Tibial nerve (tissue), 4 donors: ENCODE measurements at regions not wholly inside any gene's neighbourhood (a gene's known extent, or its start where the extent isn't known, plus 50 kb on each side); places are given as distances from the start of the nearest gene placed in this dataset.

ENCODE experiments used
- DNase-seq, 2 donors: peaks; one replicate each; pipeline ENCODE4 v3.0.0-alpha.2; 2019; ENCODE audit warnings: low spot score in 2 of 2
- H3K27ac ChIP-seq, 4 donors: fragments of 200-600 bp; sonication (generic) in 3 of 4; one replicate each; pipeline ENCODE4 v1.5.1; 2017 to 2019; ENCODE audit warnings: mild to moderate bottlenecking in 1 of 4
- H3K27me3 ChIP-seq, 2 donors: fragments of 200-600 bp; sonication (generic) in 1 of 2; one replicate each; pipeline versions ENCODE4 v1.5.1 to v1.6.0; 2017 to 2019
- H3K36me3 ChIP-seq, 3 donors: fragments of 200-600 bp; sonication (generic); one replicate each; pipeline ENCODE4 v1.5.1; 2018 to 2019
- H3K4me1 ChIP-seq, 4 donors: fragments of 200-600 bp; sonication (generic) in 3 of 4; one replicate each; pipeline ENCODE4 v1.5.1; 2017 to 2019
- H3K4me3 ChIP-seq, 4 donors: fragments of 200-600 bp; sonication (generic) in 3 of 4; one replicate each; pipeline ENCODE4 v1.5.1; 2017 to 2019; ENCODE audit warnings: mild to moderate bottlenecking in 1 of 4, moderate library complexity in 1 of 4
- H3K9me3 ChIP-seq, 4 donors: fragments of 200-600 bp; sonication (generic) in 3 of 4; one replicate each; pipeline ENCODE4 v1.5.1; 2017 to 2019
- EP300 ChIP-seq, 2 donors: sonication (generic); formaldehyde crosslinking; IDR thresholded peaks; one replicate each; pipeline ENCODE4 v1.6.1; 2017; ENCODE audit warnings: antibody characterized with exemption in 2 of 2, mild to moderate bottlenecking in 1 of 2
- POLR2A ChIP-seq, 2 donors: fragments of 450-650 bp; IDR thresholded peaks; one replicate each; pipeline ENCODE4 v1.6.1; 2017; ENCODE audit warnings: antibody characterized with exemption in 2 of 2, mild to moderate bottlenecking in 2 of 2, moderate library complexity in 2 of 2
- WGBS, 2 donors: methylation state at CpG; one replicate each; pipeline ENCODE4 v1.1.5; 2018; 5-methylcytosine and 5-hydroxymethylcytosine counted together
- TF ChIP-seq, protein P1 (sequence below), 5 experiments: fragments of 200-600 bp in 3 of 5; fragments of 450-650 bp in 2 of 5; sonication (generic) in 3 of 5; IDR thresholded peaks; one replicate each; pipeline ENCODE4 v1.5.1; 2016 to 2019; ENCODE audit warnings: antibody characterized with exemption in 5 of 5, mild to moderate bottlenecking in 3 of 5, moderate library complexity in 2 of 5

DNA sequence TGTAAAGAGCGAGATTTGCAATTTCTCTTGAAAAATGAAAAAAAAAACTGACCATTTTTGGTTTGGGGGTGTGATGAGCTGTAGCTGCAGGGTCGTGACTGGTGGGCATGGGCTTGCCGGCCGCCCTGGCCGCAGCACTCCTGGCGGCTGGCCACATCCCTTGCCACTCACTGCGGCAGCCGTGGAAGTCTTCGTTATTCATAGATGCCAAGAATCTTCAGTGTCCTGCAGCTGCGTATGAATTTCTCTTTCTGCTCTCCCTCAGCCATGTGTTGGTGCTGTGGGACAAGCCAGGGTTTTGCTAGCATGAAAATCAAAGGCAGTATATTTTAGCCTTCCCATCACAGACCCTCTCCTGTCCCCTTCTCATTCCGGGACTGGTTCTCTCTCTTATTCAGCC is 151.7 kb upstream of the TSHZ3 start:
- TF ChIP-seq EP300 (IDR thresholded peaks at IDR 0.05) (no peak), POLR2A (IDR thresholded peaks at IDR 0.05) (no peak)
- TF ChIP-seq, protein P1, sequence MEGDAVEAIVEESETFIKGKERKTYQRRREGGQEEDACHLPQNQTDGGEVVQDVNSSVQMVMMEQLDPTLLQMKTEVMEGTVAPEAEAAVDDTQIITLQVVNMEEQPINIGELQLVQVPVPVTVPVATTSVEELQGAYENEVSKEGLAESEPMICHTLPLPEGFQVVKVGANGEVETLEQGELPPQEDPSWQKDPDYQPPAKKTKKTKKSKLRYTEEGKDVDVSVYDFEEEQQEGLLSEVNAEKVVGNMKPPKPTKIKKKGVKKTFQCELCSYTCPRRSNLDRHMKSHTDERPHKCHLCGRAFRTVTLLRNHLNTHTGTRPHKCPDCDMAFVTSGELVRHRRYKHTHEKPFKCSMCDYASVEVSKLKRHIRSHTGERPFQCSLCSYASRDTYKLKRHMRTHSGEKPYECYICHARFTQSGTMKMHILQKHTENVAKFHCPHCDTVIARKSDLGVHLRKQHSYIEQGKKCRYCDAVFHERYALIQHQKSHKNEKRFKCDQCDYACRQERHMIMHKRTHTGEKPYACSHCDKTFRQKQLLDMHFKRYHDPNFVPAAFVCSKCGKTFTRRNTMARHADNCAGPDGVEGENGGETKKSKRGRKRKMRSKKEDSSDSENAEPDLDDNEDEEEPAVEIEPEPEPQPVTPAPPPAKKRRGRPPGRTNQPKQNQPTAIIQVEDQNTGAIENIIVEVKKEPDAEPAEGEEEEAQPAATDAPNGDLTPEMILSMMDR (IDR thresholded peaks at IDR 0.05), result no peak
- 68 to 85% methylated on average over 11 of the region's 11 CpGs for WGBS, 2 donors

GRCh38 chr19:31501427-31502195 is 152.4 kb upstream of the TSHZ3 start:
- Histone ChIP-seq H3K27ac (no peak overlapping the region), H3K4me3 (no peak overlapping the region), H3K36me3 (no peaks in the 10 kb centered on the region), H3K27me3 (no peaks in the 10 kb centered on the region), H3K4me1 (no peaks in the 10 kb centered on the region), H3K9me3 (no peaks in the 10 kb centered on the region)
- TF ChIP-seq POLR2A (IDR thresholded peaks at IDR 0.05) (no peak), EP300 (IDR thresholded peaks at IDR 0.05) (no peak)
- TF ChIP-seq, protein P1 (IDR thresholded peaks at IDR 0.05), result no peak
- DNase-seq, result no peak
- WGBS, 2 donors, result 85 to 87% methylated on average over 4 of the region's 4 CpGs

More for the DNA sequence above, 151.7 kb upstream of the TSHZ3 start:
- DNase-seq, result no peak
- Histone ChIP-seq H3K4me3 (no peak overlapping the region), H3K27me3 (no peaks in the 10 kb centered on the region), H3K27ac (no peak overlapping the region), H3K4me1 (no peaks in the 10 kb centered on the region), H3K9me3 (no peaks in the 10 kb centered on the region), H3K36me3 (no peaks in the 10 kb centered on the region)

DNA sequence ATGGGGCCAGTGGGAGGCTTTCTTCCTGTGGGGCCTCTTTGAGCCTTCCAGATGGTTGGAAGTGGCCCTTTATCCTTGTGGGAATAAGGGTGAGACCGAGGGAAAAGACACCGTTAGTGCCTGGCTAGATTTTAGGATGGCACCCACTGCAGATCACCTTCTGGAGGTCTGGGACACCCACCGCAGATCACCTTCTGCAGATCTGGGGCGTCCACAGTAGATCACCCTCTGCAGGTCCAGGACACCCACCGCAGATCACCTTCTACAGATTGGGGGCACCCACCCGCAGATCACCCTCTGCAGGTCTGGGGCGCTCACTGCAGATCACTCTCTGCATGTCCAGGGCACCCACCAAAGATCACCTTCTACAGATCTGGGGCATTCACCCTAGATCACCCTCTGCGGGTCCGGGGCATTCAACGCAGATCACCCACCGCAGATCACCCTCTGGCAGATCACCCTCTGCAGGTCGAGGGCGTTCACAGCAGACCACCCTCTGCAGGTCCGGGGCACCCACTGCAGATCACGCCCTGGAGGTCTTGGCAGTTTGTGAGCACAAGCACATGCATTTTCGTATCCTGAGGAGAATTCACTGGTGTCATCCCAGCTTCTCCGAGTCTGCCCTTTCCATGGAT is 153.4 kb upstream of the TSHZ3 start:
- WGBS, 2 donors, result 88 to 91% methylated on average over 17 of the region's 17 CpGs
- TF ChIP-seq, protein P1 (IDR thresholded peaks at IDR 0.05), result no peak
- TF ChIP-seq EP300 (IDR thresholded peaks at IDR 0.05), result no peak
- TF ChIP-seq POLR2A (IDR thresholded peaks at IDR 0.05), result no peak
- Histone ChIP-seq H3K27me3 (no peaks in the 10 kb centered on the region), H3K36me3 (no peaks in the 10 kb centered on the region), H3K9me3 (no peaks in the 10 kb centered on the region), H3K4me1 (no peaks in the 10 kb centered on the region), H3K27ac (no peak overlapping the region), H3K4me3 (no peak overlapping the region)
- no peak for DNase-seq

- Histone ChIP-seq H3K36me3 (no peaks in the 10 kb centered on the region), H3K9me3 (no peaks in the 10 kb centered on the region), H3K4me1 (no peaks in the 10 kb centered on the region), H3K27ac (no peak overlapping the region), H3K4me3 (no peak overlapping the region), H3K27me3 (no peaks in the 10 kb centered on the region)
- no peak for DNase-seq
- WGBS, 2 donors, result 87 to 91% methylated on average over 9 of the region's 9 CpGs
- TF ChIP-seq EP300 (IDR thresholded peaks at IDR 0.05), result no peak
- TF ChIP-seq, protein P1 (IDR thresholded peaks at IDR 0.05), result no peak
Observed at GRCh38 chr19:31503211-31503610, 154.0 kb upstream of the TSHZ3 start.

GRCh38 chr19:31504221-31504620 is 155.0 kb upstream of the TSHZ3 start:
- DNase-seq, result no peak
- H3K9me3 ChIP-seq, result no peaks in the 10 kb centered on the region
- H3K36me3 ChIP-seq, result no peaks in the 10 kb centered on the region
- no peak for TF ChIP-seq EP300 (IDR thresholded peaks at IDR 0.05)
- no peak for TF ChIP-seq POLR2A (IDR thresholded peaks at IDR 0.05)
- TF ChIP-seq, protein P1 (IDR thresholded peaks at IDR 0.05), result no peak
- no peaks in the 10 kb centered on the region for H3K4me1 ChIP-seq
- no peak overlapping the region for H3K4me3 ChIP-seq
- no peak overlapping the region for H3K27ac ChIP-seq
- WGBS, 2 donors, result 85 to 88% methylated on average over 2 of the region's 2 CpGs
- H3K27me3 ChIP-seq, result no peaks in the 10 kb centered on the region
